Fibroblast of peridontal ligament (primary cell): ENCODE measurements at regions not wholly inside any gene's neighbourhood (a gene's known extent, or its start where the extent isn't known, plus 50 kb on each side); places are given as distances from the start of the nearest gene placed in this dataset.
"Not testable (repeated sequence)": the region's sequence is repeated elsewhere in the genome, so short reads cannot be mapped to it uniquely, and the experiment has no call there.

Experiments used
- DNase-seq: peaks from one replicate; pipeline ENCODE4 v3.0.0-alpha.2; 2010; ENCODE audit errors: extremely low read depth

DNA sequence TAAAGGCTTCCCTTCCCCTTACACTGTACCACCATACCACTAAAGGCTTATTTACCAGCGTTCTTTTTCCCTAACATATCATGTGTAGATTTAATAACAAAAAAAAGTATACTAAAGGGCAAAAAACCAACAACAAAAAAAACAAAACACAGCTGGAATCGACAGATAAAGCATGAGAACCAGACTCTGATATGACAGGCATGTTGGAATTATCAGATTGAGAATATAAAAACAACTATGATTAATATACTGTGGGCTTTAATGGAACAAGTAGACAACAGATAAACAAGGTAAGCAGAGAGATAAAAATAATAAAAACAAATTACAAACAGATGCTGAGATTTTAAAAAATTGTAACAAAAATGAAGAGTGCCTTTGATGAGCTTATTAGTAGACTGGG, 754.1 kb upstream of the MDGA2 start:
- DNase-seq, result no peak

DNA sequence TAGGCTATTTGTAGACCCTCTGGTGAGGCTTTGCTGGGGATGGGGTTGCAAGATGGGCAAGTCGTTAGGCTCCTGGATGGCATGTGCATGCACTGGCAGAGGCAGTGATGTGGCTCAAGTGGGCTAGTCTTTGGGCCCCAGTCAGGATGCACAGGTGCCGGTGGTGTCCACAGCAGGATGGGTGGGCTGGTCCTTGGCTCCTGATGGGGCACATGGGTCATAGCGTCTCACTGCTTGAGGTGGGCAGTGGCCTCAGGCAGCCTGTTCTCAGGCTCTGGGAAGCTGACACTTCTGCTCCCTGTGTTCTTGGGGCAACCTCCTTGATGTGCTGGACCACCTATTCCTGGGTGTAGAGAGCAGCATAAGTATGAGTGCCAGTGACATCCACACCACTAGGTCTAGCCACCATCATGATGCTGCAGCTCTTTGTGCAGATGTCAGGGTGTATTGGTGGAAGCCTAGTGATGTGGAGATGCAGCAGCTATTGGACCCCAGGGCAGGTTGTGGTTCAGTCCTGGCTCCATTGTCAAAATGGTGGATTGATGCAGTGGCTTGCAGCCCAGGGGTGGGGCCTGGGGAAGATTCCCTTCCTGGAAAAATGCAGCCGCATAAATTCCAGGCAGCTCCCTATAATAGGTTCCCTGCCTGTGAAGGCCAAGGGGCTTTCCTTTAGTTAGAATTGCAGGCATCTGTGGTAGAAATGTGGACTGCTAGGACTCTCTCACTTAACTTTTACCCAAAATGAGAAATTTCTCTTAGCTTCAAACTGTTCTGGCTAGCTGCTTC, 742.5 kb upstream of the MDGA2 start:
- DNase-seq, result no peak

- DNase-seq, result no peak
These were observed 725.9 kb upstream of the MDGA2 start for GRCh38 chr14:48401321-48401720.

DNA sequence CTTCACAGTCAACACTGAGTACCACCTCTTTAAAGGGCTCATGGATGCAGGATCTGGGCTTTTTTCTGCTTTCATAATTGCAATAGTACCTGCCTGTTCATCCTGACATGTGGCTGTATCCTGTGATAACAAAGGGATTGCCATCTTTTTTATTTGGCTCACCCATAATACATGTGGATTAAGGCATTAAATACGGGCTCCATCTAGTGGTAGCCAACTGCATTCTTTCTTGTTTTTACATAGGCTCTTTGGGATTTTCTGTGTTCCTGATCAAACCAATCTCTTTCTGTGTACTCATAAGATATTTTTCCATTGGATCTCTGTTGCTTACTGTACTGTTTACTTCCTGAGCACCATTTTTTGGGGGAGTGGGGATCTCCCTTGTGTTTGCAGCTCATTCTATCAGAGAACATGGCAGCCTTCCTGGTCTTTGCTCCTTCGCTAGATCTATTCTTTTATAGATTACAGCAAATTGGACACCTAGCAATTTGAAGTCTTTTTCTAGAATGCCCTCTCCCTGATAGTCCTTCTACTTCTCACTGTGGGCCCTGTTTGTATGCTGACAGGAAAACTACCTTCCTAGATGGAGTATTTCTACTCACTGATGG, 723.4 kb upstream of the MDGA2 start:
- peak; percentile 4 for DNase-seq

DNA sequence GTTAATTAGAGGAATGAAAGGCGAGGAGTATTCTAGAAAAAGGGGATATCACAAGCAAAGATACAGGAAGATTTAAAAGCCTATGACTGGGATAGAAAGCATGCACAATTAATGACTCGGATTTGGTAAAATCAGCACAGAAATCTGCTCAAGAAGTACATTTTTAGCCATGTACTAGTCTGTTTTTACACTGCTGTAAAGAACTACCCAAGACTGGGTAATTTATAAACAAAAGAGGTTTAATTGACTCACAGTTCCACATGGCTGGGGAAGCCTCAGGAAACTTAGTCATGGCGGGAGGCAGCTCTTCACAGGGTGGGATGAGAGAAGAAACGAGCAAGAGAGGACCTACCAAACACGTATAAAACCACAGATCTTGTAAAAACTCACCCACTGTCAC, 716.3 kb upstream of the MDGA2 start:
- no peak for DNase-seq

DNA sequence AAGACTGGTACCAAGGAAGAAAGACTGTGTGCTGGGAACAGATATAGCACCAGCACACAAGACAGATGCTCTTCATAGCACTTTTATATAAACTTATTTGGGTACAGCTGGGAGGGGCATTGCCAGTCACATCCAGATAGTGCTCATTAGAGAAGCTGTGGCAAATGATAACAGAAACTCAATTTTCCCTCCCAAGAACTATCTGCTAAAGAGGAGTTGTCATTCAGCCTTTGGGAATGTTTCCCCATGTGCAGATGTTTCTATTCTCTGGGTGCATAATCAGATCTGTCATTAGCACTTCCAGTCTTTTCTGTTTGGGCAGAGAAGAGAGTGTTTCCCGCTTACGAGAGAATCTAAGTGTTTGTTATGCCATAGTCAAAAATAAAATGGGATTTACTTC, 714.9 kb upstream of the MDGA2 start:
- no peak for DNase-seq

GRCh38 chr14:48384821-48385220, 709.4 kb upstream of the MDGA2 start:
- DNase-seq, result no peak

DNA sequence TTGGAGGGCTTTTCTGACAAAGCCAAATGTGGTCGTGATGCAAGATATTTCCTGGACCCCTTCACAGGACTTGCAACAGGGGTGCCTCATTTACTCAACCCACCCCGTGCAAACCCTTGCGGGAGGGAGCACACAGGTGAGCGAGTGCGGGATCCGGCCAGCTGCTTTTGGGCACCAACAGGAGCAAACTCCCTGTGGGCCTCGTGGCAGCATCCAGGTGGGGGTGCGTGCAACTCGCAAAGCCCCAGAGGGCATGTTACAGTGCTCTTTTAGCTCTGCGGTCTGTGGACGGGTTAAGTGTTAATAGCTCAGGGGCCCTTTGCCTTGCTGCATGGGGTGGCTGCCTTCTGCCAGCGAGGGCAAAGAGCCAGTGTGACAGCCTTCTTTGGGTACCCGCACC, 707.6 kb upstream of the MDGA2 start:
- DNase-seq, result no peak

- DNase-seq, result no peak
These were observed 703.1 kb upstream of the MDGA2 start for GRCh38 chr14:48378541-48378940.

DNA sequence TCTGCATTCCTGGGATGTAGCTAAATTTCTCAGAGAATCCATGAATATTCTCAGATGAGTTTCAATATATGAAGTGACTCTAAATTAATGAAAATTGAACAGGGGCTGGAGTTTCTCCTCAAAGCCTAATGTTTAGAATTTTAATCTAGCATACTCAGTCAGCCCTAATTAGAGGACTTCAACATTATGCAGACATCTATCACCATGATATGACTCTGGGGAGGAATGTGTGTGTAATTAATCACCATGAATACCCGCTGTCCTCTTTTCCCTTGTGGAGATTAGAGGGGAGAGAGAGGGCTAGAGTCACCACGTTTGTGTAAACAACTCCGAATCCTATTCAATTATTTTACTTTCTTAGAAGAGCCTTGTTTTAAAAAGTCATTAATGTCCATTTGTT, 698.6 kb upstream of the MDGA2 start:
- DNase-seq, result no peak

DNA sequence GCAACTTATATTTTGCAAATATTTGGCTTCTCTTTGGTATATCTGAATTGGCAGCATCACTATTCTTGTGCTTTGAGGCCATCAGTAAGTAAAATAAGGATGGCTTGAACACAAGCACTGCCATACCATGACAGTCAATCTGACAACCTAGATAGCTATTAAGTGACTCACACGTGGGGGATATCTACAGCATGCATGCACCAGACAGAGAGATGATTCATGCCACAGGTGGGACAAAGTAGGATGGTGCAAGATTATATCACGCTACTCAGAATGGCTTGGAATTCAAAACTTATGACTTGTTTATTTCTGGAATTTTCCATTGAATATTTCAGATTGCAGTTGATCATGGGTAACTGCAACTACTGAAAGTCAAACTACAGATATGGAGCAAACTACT, 675.6 kb upstream of the MDGA2 start:
- no peak for DNase-seq

DNA sequence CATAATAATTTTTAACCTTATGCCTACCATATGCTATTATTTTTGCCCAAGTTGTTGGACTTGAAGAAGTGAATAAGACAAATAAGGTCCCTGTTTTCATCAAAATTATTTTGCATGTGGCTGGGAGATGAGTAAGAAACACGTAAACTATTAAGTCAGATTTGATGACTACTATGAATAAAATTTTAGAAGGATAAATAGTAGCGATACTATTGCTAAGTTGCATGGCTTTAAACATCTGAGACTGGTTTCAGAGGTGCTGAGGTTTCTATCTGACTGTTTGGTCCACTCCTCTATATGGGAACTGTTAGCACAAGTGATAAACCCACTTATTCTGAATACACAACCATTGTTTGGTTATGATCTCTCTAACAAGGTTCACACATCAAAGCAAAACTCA, 674.3 kb upstream of the MDGA2 start:
- no peak for DNase-seq

DNA sequence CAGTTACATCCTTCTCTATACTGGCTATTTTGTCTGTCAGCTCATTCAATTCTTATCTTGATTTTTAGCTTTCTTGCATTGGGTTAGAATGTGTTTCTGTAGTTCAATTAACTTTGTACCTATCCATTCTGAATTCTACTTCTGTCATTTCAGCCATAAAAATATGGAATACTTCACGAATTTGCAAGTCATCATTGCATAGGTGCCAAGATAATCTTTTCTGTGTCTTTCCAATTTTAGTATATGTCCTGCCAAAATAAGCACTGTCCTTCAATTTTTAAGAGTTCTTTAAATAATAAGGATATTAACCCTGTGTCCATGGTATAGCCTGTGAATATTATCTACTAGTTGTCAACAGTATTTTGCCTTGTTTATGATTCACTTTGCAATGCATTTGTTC, 665.7 kb upstream of the MDGA2 start:
- no peak for DNase-seq

DNA sequence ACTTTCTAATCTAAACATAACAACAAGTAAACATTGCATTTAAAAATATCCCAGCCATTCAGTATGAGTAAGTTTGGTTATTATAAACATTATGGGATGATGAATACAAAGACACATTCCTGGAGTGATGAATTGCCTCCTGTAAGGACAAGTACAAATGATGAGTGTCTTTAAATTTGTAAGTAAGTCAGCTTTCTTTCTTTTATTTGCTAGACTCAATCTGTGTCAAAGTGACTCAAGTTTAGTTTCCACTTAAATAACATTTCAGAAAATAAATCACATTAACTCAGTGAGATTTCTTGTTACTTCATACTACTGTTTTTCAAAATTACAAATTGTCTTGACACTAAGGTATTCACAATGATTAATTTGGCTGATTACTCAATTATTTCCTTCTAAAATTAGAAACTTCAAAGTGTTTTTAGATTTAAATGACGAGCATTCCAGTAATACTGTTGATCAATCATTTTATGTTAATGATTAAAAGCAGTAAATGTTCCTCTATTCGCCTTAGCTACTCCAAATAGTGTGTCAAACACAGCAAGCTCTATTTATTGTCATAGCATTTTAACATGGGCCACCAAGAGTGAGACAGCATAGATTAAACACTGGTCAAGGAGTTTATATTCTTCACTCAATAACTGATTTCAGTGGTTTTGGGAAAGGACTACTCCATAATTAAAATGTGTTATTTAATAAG, 658.0 kb upstream of the MDGA2 start:
- DNase-seq, result no peak

- DNase-seq, result no peak
These were observed 656.0 kb upstream of the MDGA2 start for GRCh38 chr14:48331421-48331820.

- no peak for DNase-seq
These were observed 650.1 kb upstream of the MDGA2 start for GRCh38 chr14:48325486-48325885.

- DNase-seq, result no peak
These were observed 648.3 kb upstream of the MDGA2 start for GRCh38 chr14:48323665-48324064.

DNA sequence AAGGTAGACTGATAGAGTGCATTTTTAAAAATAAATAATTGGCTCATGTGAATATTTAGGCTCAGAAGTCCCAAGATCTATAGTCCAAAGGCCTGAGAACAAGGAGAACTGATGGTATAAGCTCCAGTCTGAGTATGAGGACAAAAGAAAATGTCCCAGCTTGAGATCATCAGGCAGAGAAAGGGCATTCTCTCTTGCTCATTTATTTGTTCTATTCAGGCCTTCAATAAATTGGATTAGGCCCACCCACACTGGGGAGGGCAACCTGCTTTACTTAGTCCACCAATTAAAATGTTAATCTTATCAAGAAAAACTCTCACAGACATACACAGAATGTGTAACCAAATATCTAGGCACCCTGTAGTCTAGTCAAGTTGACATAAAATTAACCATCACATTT, 644.4 kb upstream of the MDGA2 start:
- no peak for DNase-seq

DNA sequence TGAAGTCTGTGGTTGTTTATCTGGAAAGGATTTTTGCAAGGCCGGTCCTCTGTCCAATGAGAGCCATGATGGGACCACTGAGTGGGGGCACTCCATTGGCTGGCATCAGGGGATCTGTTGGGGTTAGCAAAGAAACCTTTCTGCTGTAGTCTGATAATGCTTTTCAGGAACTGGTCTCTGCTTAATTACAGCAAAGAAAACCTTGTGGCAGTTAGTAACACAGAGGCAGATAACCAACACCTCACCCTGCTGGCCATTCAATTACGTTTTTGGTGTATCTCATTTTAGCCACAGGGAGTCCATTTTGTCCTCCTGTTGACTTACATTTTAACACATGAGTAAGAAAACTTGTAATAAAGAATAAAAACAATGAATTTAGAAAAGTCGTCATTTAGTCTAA, 629.3 kb upstream of the MDGA2 start:
- no peak for DNase-seq

DNA sequence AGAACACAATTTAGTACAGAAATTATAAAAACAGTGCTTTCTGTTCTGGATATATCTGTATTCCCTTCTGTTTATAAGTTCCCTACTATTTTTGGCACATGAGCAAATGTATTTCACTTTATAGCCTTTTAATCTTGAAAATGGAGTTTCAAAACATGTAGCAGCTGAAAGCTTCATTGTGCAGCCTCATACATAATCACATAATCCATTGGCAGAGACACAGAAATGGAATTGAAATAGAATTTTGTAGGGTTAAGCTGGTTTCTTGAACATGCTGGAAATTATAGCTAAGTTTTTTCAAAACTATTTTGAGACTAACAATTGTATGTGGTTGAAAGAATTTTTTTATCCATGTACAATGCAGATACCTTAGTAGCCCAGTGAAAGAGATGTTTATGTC, 614.3 kb upstream of the MDGA2 start:
- DNase-seq, result no peak

DNA sequence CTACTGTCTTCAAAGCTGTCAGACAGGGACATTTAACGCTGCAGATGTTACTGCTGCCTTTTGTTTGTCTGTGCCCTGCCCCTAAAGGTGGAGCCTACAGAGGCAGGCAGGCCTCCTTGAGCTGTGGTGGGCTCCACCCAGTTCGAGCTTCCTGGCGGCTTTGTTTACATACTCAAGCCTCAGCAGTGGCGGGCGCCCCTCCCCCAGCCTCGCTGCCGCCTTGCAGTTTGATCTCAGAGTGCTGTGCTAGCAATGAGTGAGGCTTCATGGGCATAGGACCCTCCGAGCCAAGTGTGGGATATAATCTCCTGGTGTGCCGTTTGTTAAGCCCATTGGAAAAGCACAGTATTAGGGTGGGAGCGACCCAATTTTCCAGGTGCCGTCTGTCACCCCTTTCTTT, 609.8 kb upstream of the MDGA2 start:
- DNase-seq, result not testable (repeated sequence)

GRCh38 chr14:48275301-48275700, 599.9 kb upstream of the MDGA2 start:
- no peak for DNase-seq

- no peak for DNase-seq
These were observed 599.4 kb upstream of the MDGA2 start for GRCh38 chr14:48274826-48275225.
